NCI-H1092 (cell line): ENCODE measurements at regions not wholly inside any gene's neighbourhood (a gene's known extent, or its start where the extent isn't known, plus 50 kb on each side); places are given as distances from the start of the nearest gene placed in this dataset.
"Not testable (repeated sequence)": the region's sequence is repeated elsewhere in the genome, so short reads cannot be mapped to it uniquely, and the experiment has no call there.

Experiments used
- DNase-seq: peaks from one replicate; lab custom pipeline; 2025; lab: John Stamatoyannopoulos, UW

- DNase-seq = no peak
Observed at GRCh38 chr11:97684486-97685439, 1295.0 kb downstream of the JRKL start.

- DNase-seq = no peak
Observed at GRCh38 chr11:97685695-97686094, 1295.9 kb downstream of the JRKL start.

GRCh38 chr11:97687111-97687510, 1297.3 kb downstream of the JRKL start:
- DNase-seq = no peak

- DNase-seq = no peak
Observed at GRCh38 chr11:97691061-97691460, 1301.2 kb downstream of the JRKL start.

- no peak for DNase-seq
Observed at GRCh38 chr11:97702951-97703350, 1313.1 kb downstream of the JRKL start.

- DNase-seq = no peak
Observed at GRCh38 chr11:97703851-97704250, 1314.0 kb downstream of the JRKL start.

- not testable (repeated sequence) for DNase-seq
Observed at GRCh38 chr11:97705441-97705840, 1315.3 kb upstream of the CNTN5 start.

- no peak for DNase-seq
Observed at GRCh38 chr11:97717922-97718321, 1302.8 kb upstream of the CNTN5 start.

- no peak for DNase-seq
Observed at GRCh38 chr11:97722065-97722464, 1298.7 kb upstream of the CNTN5 start.

- DNase-seq = no peak
Observed at GRCh38 chr11:97722721-97723120, 1298.0 kb upstream of the CNTN5 start.

- DNase-seq = no peak
Observed at GRCh38 chr11:97729546-97730272, 1291.0 kb upstream of the CNTN5 start.

GRCh38 chr11:97732011-97732632, 1288.6 kb upstream of the CNTN5 start:
- no peak for DNase-seq

- DNase-seq = no peak
Observed at GRCh38 chr11:97738751-97739150, 1282.0 kb upstream of the CNTN5 start.

- no peak for DNase-seq
Observed at GRCh38 chr11:97739932-97740800, 1280.6 kb upstream of the CNTN5 start.

GRCh38 chr11:97740801-97741151, 1280.0 kb upstream of the CNTN5 start:
- DNase-seq = no peak

GRCh38 chr11:97742717-97743116, 1278.0 kb upstream of the CNTN5 start:
- no peak for DNase-seq

GRCh38 chr11:97743205-97743742, 1277.5 kb upstream of the CNTN5 start:
- DNase-seq = no peak

- no peak for DNase-seq
Observed at GRCh38 chr11:97745515-97746050, 1275.2 kb upstream of the CNTN5 start.

- peak; percentile 10 for DNase-seq
Observed at GRCh38 chr11:97746818-97747217, 1273.9 kb upstream of the CNTN5 start.

GRCh38 chr11:97751405-97751804, 1269.3 kb upstream of the CNTN5 start:
- DNase-seq = peak; percentile 93

- DNase-seq = no peak
Observed at GRCh38 chr11:97751952-97752351, 1268.8 kb upstream of the CNTN5 start.
